ENCODE measurements at regions not wholly inside any gene's neighbourhood (a gene's known extent, or its start where the extent isn't known, plus 50 kb on each side); places are given as distances from the start of the nearest gene placed in this dataset.

- TF ChIP-seq REST (IDR thresholded peaks at IDR 0.05; ENCODE audit: low read depth): no peak
- no peak for TF ChIP-seq EGR1 (IDR thresholded peaks at IDR 0.05; ENCODE audit: low read depth)
- no peak for TF ChIP-seq JUND (IDR thresholded peaks at IDR 0.05)
- no peak for TF ChIP-seq ELF1 (IDR thresholded peaks at IDR 0.05; ENCODE audit: borderline replicate concordance, low read depth)
- TF ChIP-seq, protein P1, sequence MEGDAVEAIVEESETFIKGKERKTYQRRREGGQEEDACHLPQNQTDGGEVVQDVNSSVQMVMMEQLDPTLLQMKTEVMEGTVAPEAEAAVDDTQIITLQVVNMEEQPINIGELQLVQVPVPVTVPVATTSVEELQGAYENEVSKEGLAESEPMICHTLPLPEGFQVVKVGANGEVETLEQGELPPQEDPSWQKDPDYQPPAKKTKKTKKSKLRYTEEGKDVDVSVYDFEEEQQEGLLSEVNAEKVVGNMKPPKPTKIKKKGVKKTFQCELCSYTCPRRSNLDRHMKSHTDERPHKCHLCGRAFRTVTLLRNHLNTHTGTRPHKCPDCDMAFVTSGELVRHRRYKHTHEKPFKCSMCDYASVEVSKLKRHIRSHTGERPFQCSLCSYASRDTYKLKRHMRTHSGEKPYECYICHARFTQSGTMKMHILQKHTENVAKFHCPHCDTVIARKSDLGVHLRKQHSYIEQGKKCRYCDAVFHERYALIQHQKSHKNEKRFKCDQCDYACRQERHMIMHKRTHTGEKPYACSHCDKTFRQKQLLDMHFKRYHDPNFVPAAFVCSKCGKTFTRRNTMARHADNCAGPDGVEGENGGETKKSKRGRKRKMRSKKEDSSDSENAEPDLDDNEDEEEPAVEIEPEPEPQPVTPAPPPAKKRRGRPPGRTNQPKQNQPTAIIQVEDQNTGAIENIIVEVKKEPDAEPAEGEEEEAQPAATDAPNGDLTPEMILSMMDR (IDR thresholded peaks at IDR 0.05 in 2 of 3, conservative IDR thresholded peaks at IDR 0.05 in 1 of 3; ENCODE audit: borderline replicate concordance in 1 of 3, insufficient read depth in 1 of 3, low read depth in 2 of 3, low read length in 2 of 3): no peak
- TF ChIP-seq FOSL1 (IDR thresholded peaks at IDR 0.05; ENCODE audit: low read depth): no peak
Observed at GRCh38 chr15:61582092-61582491, 353.0 kb upstream of the RORA start (continued).

GRCh38 chr15:61575597-61575996 lies 346.5 kb upstream of the RORA start:
- no peaks in the 10 kb centered on the region for H3K4me1 ChIP-seq (ENCODE audit: control insufficient read depth in 1 of 2, insufficient read depth in 2 of 2, low read length in 2 of 2)
- ChIA-PET RAD21 (ENCODE audit: low non-redundant PET in 1 of 2, low total read pairs in 2 of 2, uncharacterized antibody in 2 of 2, unreplicated experiment in 2 of 2) (no interaction called here), POLR2A (no interaction called here), CTCF (no interaction called here)
- H4K20me1 ChIP-seq (ENCODE audit: insufficient read depth): no peaks in the 10 kb centered on the region
- H3K4me2 ChIP-seq (ENCODE audit: low read length): no peak overlapping the region
- intact Hi-C loops (cut with micrococcal nuclease): no loop called here
- TF ChIP-seq CBX3 (IDR thresholded peaks at IDR 0.05; ENCODE audit: low read depth): no peak
- no peaks in the 10 kb centered on the region for H3K79me2 ChIP-seq (ENCODE audit: insufficient read depth, low read length)
- H3K9me2 ChIP-seq (ENCODE audit: insufficient read depth): no peaks in the 10 kb centered on the region
- H3K9me3 ChIP-seq (ENCODE audit: control insufficient read depth in 1 of 2, insufficient read depth in 1 of 2, low read depth in 1 of 2, low read length in 2 of 2): peaks cover 0 to 5% of the 10 kb centered on the region in 2 experiments; a peak in 1 of 4 replicates
- DNase-seq (ENCODE audit: low read depth, low spot score) (no peak), ATAC-seq (no peak)
- no TSS peak for BruUV-seq (replicated peaks)
- H3K36me3 ChIP-seq (ENCODE audit: control insufficient read depth in 1 of 2, insufficient read depth in 2 of 2, low read length in 2 of 2): no peaks in the 10 kb centered on the region
- H3K4me3 ChIP-seq (replicated peaks in 1 of 2; ENCODE audit: low read depth in 1 of 2, low read length in 2 of 2): no peak overlapping the region
- no peak overlapping the region for H2AFZ ChIP-seq (ENCODE audit: low read depth, low read length, poor library complexity, severe bottlenecking)
- H3K9ac ChIP-seq (ENCODE audit: low read length): no peak overlapping the region
- no peak overlapping the region for H3K27ac ChIP-seq (ENCODE audit: low read depth, low read length)
- no peaks in the 10 kb centered on the region for H3K27me3 ChIP-seq (ENCODE audit: insufficient read depth, low read length)
